H1 (cell line): ENCODE measurements at regions not wholly inside any gene's neighbourhood (a gene's known extent, or its start where the extent isn't known, plus 50 kb on each side); places are given as distances from the start of the nearest gene placed in this dataset.

Source experiments
- CTCF ChIA-PET: fragments of 300-600 bp; sonication (Branson Sonifier 250); formaldehyde crosslinking; loops from one replicate; lab custom pipeline; 2021; ENCODE audit not compliant: partially characterized antibody; lab: Charles Lee
- POLR2A ChIA-PET: fragments of 300-600 bp; sonication (Branson Sonifier 250); formaldehyde crosslinking; loops from one replicate; lab custom pipeline; 2021; ENCODE audit warnings: inconsistent platforms; ENCODE audit not compliant: partially characterized antibody; lab: Charles Lee
- DNase-seq, 2 experiments: peaks; one replicate each; pipeline versions ENCODE4 v3.0.0 to v3.0.0-alpha.2; 2010 to 2022; ENCODE audit warnings: low spot score in 2 of 2, low read depth in 1 of 2, mixed read lengths in 1 of 2
- FAIRE-seq: peaks from 2 replicates; lab custom pipeline; 2011; peaks lifted over from hg19 to GRCh38; lab: Jason Lieb, UNC
- H2AFZ ChIP-seq: 2 replicates; pipeline ENCODE4 v1.8.1; 2012; ENCODE audit warnings: low read length, inconsistent platforms
- H2AK5ac ChIP-seq: 2 replicates; pipeline ENCODE4 v1.6.1; 2013; ENCODE audit warnings: low read depth, low read length
- H2BK120ac ChIP-seq: replicated peaks from 2 replicates; pipeline ENCODE3; 2013; ENCODE audit warnings: low read depth, low read length, inconsistent platforms
- H2BK12ac ChIP-seq: 2 replicates; pipeline ENCODE4 v1.6.1; 2013; ENCODE audit warnings: low read depth, low read length
- H2BK15ac ChIP-seq: 2 replicates; pipeline ENCODE4 v1.6.1; 2013; ENCODE audit warnings: low read length
- H2BK20ac ChIP-seq: 2 replicates; pipeline ENCODE4 v1.6.1; 2013; ENCODE audit warnings: low read length
- H2BK5ac ChIP-seq: 2 replicates; pipeline ENCODE4 v1.6.1; 2013; ENCODE audit warnings: low read depth, low read length
- H3K14ac ChIP-seq: 2 replicates; pipeline ENCODE4 v1.6.1; 2013; ENCODE audit warnings: inconsistent platforms; ENCODE audit not compliant: insufficient read length
- H3K18ac ChIP-seq: 2 replicates; pipeline ENCODE4 v1.6.1; 2013; ENCODE audit warnings: low read length; ENCODE audit errors: extremely low read depth
- H3K23ac ChIP-seq: 2 replicates; pipeline ENCODE4 v1.6.1; 2013; ENCODE audit warnings: inconsistent platforms; ENCODE audit not compliant: insufficient read length
- H3K23me2 ChIP-seq: 2 replicates; pipeline ENCODE4 v1.6.1; 2013; ENCODE audit warnings: low read depth, low read length
- H3K27ac ChIP-seq: 2 replicates; pipeline ENCODE4 v1.6.1; 2011; ENCODE audit warnings: low read depth, low read length, inconsistent platforms
- H3K27me3 ChIP-seq, 4 experiments: replicated peaks in 1 of 4; 1 replicate in 1 of 4; 2 replicates in 3 of 4; pipeline versions ENCODE4 v1.6.1 to v1.8.1; 2011 to 2013; ENCODE audit warnings: low read length in 3 of 4, mild to moderate bottlenecking in 3 of 4, inconsistent platforms in 2 of 4, mixed read lengths in 2 of 4, moderate library complexity in 1 of 4; ENCODE audit not compliant: control insufficient read depth in 3 of 4, insufficient read depth in 3 of 4; ENCODE audit errors: extremely low read depth in 1 of 4
- H3K36me3 ChIP-seq, 4 experiments: 2 replicates each; pipeline versions ENCODE4 v1.6.1 to v1.8.1; 2011 to 2013; ENCODE audit warnings: mild to moderate bottlenecking in 4 of 4, low read length in 3 of 4, moderate library complexity in 2 of 4, control low read depth in 1 of 4, inconsistent platforms in 1 of 4; ENCODE audit not compliant: insufficient read depth in 4 of 4, control insufficient read depth in 2 of 4
- H3K4ac ChIP-seq: replicated peaks from 2 replicates; pipeline ENCODE3; 2013; ENCODE audit warnings: low read length, low read depth, mixed read lengths, inconsistent platforms; ENCODE audit not compliant: insufficient read length
- H3K4me1 ChIP-seq, 4 experiments: replicated peaks in 1 of 4; 1 replicate in 1 of 4; 2 replicates in 3 of 4; pipeline versions ENCODE4 v1.6.1 to v1.8.1; 2011 to 2013; ENCODE audit warnings: low read length in 3 of 4, inconsistent platforms in 2 of 4, mixed read lengths in 1 of 4; ENCODE audit not compliant: insufficient read depth in 4 of 4, control insufficient read depth in 3 of 4
- H3K4me2 ChIP-seq, 2 experiments: 2 replicates each; pipeline versions ENCODE4 v1.6.1 to v1.8.1; 2011 to 2013; ENCODE audit warnings: low read depth in 2 of 2, low read length in 2 of 2, control low read depth in 1 of 2, inconsistent platforms in 1 of 2, mild to moderate bottlenecking in 1 of 2; ENCODE audit not compliant: insufficient read depth in 1 of 2
- H3K4me3 ChIP-seq, 4 experiments: fragments of 200-600, 300-600 bp in 1 of 4; sonication (generic), shearing (Covaris generic), sonication (Bioruptor Twin) in 1 of 4; 2 replicates each; pipeline versions ENCODE4 v1.5.1 to v1.8.1; 2011 to 2016; ENCODE audit warnings: low read length in 4 of 4, low read depth in 3 of 4, control low read depth in 2 of 4, inconsistent platforms in 2 of 4, mild to moderate bottlenecking in 2 of 4, mixed read lengths in 1 of 4, moderate library complexity in 1 of 4; ENCODE audit not compliant: insufficient read depth in 2 of 4; ENCODE audit errors: extremely low read depth in 1 of 4
- H3K56ac ChIP-seq: replicated peaks from 2 replicates; pipeline ENCODE3; 2013; ENCODE audit warnings: low read depth, mild to moderate bottlenecking, mixed read lengths, low read length, inconsistent platforms; ENCODE audit not compliant: insufficient read length
- H3K79me1 ChIP-seq: 2 replicates; pipeline ENCODE4 v1.6.1; 2013; ENCODE audit warnings: low read depth, low read length, control low read depth
- H3K79me2 ChIP-seq, 2 experiments: 2 replicates each; pipeline versions ENCODE4 v1.6.1 to v1.8.1; 2012 to 2013; ENCODE audit warnings: low read length in 2 of 2, mild to moderate bottlenecking in 2 of 2, inconsistent platforms in 1 of 2; ENCODE audit not compliant: insufficient read depth in 2 of 2, control insufficient read depth in 1 of 2
- H3K9ac ChIP-seq, 4 experiments: replicated peaks in 1 of 4; 1 replicate in 1 of 4; 2 replicates in 3 of 4; pipeline versions ENCODE4 v1.6.1 to v1.8.1; 2011 to 2013; ENCODE audit warnings: low read depth in 3 of 4, low read length in 3 of 4, control low read depth in 2 of 4, mild to moderate bottlenecking in 2 of 4, moderate library complexity in 2 of 4, inconsistent platforms in 1 of 4; ENCODE audit errors: extremely low read depth in 1 of 4
- H3K9me3 ChIP-seq, 2 experiments: 2 replicates each; pipeline versions ENCODE4 v1.6.1 to v1.8.1; 2012 to 2013; ENCODE audit warnings: mild to moderate bottlenecking in 2 of 2, moderate library complexity in 2 of 2, control low read depth in 1 of 2, inconsistent platforms in 1 of 2, low read depth in 1 of 2, low read length in 1 of 2, mixed read lengths in 1 of 2; ENCODE audit not compliant: insufficient read depth in 2 of 2
- H4K20me1 ChIP-seq, 2 experiments: replicated peaks in 1 of 2; 2 replicates each; pipeline versions ENCODE3 to v1.8.1; 2011 to 2013; ENCODE audit warnings: inconsistent platforms in 2 of 2, low read length in 2 of 2, mild to moderate bottlenecking in 1 of 2; ENCODE audit not compliant: insufficient read depth in 2 of 2, control insufficient read depth in 1 of 2
- H4K5ac ChIP-seq: 2 replicates; pipeline ENCODE4 v1.6.1; 2013; ENCODE audit warnings: low read length, low read depth, mixed read lengths, inconsistent platforms; ENCODE audit not compliant: insufficient read length
- H4K8ac ChIP-seq: 2 replicates; pipeline ENCODE4 v1.8.0; 2013; ENCODE audit warnings: mild to moderate bottlenecking, moderate library complexity, low read length, inconsistent platforms; ENCODE audit not compliant: insufficient read depth; ENCODE audit errors: extremely low read depth
- H4K91ac ChIP-seq: replicated peaks from 2 replicates; pipeline ENCODE3; 2013; ENCODE audit warnings: low read length, mixed read lengths, inconsistent platforms; ENCODE audit not compliant: insufficient read length
- CTCF ChIP-seq, 3 experiments: IDR thresholded peaks; 1 replicate in 2 of 3; 2 replicates in 1 of 3; pipeline versions ENCODE4 v1.5.1 to v1.6.1; 2011; ENCODE audit warnings: low read length in 3 of 3, mild to moderate bottlenecking in 3 of 3, inconsistent platforms in 2 of 3, low read depth in 1 of 3, moderate library complexity in 1 of 3; ENCODE audit not compliant: insufficient read depth in 1 of 3; ENCODE audit errors: control extremely low read depth in 1 of 3
- HDAC6 ChIP-seq: IDR thresholded peaks from one replicate; pipeline ENCODE4 v1.7.1; 2012; ENCODE audit warnings: low read depth, mild to moderate bottlenecking, inconsistent platforms, low read length, moderate library complexity
- RAD21 ChIP-seq, 2 experiments: IDR thresholded peaks in 1 of 2; conservative IDR thresholded peaks in 1 of 2; 2 replicates each; pipeline ENCODE4 v1.6.1; 2011; ENCODE audit warnings: low read depth in 2 of 2, low read length in 2 of 2, improper control_type of control experiment in 1 of 2, inconsistent platforms in 1 of 2, mild to moderate bottlenecking in 1 of 2, moderate library complexity in 1 of 2
- ZNF274 ChIP-seq: IDR thresholded peaks from 2 replicates; pipeline ENCODE4 v1.7.0; 2012; ENCODE audit warnings: low read length, borderline replicate concordance; ENCODE audit errors: extremely low read depth
- whole genome bisulfite sequencing, 2 experiments: shearing (Covaris generic) in 1 of 2; methylation state at CpG; one replicate each; pipeline versions ENCODE4 v1.1.6 to v1.1.7; 2013 to 2015; ENCODE audit warnings: low lambda C conversion rate in 2 of 2, mixed read lengths in 2 of 2, inconsistent platforms in 1 of 2, low coverage in 1 of 2, missing lambda C conversion rate in 1 of 2; ENCODE audit not compliant: insufficient replicate concordance in 2 of 2, insufficient coverage in 1 of 2, insufficient read length in 1 of 2; ENCODE audit errors: extremely low coverage in 1 of 2, missing lambda C conversion rate in 1 of 2; 5-methylcytosine and 5-hydroxymethylcytosine counted together

GRCh38 chr1:238951809-238952208 lies 434.6 kb upstream of the CHRM3 start:
- Histone ChIP-seq H3K14ac (no peak overlapping the region), H2AK5ac (no peak overlapping the region), H3K36me3 (no peaks in the 10 kb centered on the region), H4K5ac (no peak overlapping the region), H2AFZ (no peak overlapping the region), H4K8ac (no peak overlapping the region), H3K18ac (no peak overlapping the region), H3K23me2 (no peaks in the 10 kb centered on the region), H3K9me3 (no peaks in the 10 kb centered on the region), H2BK120ac (no peak overlapping the region), H3K27me3 (no peaks in the 10 kb centered on the region), H3K4ac (no peak overlapping the region), H3K4me1 (no peaks in the 10 kb centered on the region), H2BK12ac (no peak overlapping the region), H2BK20ac (no peak overlapping the region), H2BK5ac (no peak overlapping the region), H3K56ac (no peak overlapping the region), H3K4me2 (no peak overlapping the region), H4K91ac (no peak overlapping the region), H3K23ac (no peak overlapping the region), H3K79me1 (no peaks in the 10 kb centered on the region), H4K20me1 (no peaks in the 10 kb centered on the region), H2BK15ac (no peak overlapping the region), H3K79me2 (no peaks in the 10 kb centered on the region), H3K4me3 (no peak overlapping the region), H3K9ac (no peak overlapping the region), H3K27ac (no peak overlapping the region)
- DNase-seq (no peak), FAIRE-seq (no peak)
- ChIA-PET POLR2A (no interaction called here), CTCF (interaction anchor here (0.9 to 1.8 kb wide), 4 partner anchors 11 to 363 kb away, joined by 3 to 5 read pairs (median 3); no protein-coding TSS in a partner anchor)
- WGBS, 2 experiments: 47% methylated on average over 6 of the region's 6 CpGs; no CpG with 5 or more reads in 1 of the 2 experiments
- TF ChIP-seq HDAC6 (no peak), CTCF (IDR thresholded peaks at IDR 0.05; ENCODE audit: control extremely low read depth in 1 of 3, insufficient read depth in 1 of 3, low read depth in 1 of 3, low read length in 3 of 3) (peak in 2 of 3 experiments; percentile 44 to 47; a peak in 2 of 4 replicates), ZNF274 (no peak), RAD21 (IDR thresholded peaks at IDR 0.05 in 1 of 2, conservative IDR thresholded peaks at IDR 0.05 in 1 of 2; ENCODE audit: low read depth in 2 of 2, low read length in 2 of 2) (peak; percentile 81 to 82)
